GM10266 (cell line): ENCODE measurements at regions not wholly inside any gene's neighbourhood (a gene's known extent, or its start where the extent isn't known, plus 50 kb on each side); places are given as distances from the start of the nearest gene placed in this dataset.

ENCODE experiments used
- DNase-seq: peaks from one replicate; pipeline ENCODE4 v3.0.0; 2012; ENCODE audit errors: extremely low spot score
- TF ChIP-seq, protein P1 (sequence below): IDR thresholded peaks from 2 replicates; pipeline ENCODE4 v1.5.1; 2012; ENCODE audit warnings: mild to moderate bottlenecking, low read depth; ENCODE audit not compliant: control insufficient read depth, insufficient read depth; ENCODE audit errors: missing control alignments

DNA sequence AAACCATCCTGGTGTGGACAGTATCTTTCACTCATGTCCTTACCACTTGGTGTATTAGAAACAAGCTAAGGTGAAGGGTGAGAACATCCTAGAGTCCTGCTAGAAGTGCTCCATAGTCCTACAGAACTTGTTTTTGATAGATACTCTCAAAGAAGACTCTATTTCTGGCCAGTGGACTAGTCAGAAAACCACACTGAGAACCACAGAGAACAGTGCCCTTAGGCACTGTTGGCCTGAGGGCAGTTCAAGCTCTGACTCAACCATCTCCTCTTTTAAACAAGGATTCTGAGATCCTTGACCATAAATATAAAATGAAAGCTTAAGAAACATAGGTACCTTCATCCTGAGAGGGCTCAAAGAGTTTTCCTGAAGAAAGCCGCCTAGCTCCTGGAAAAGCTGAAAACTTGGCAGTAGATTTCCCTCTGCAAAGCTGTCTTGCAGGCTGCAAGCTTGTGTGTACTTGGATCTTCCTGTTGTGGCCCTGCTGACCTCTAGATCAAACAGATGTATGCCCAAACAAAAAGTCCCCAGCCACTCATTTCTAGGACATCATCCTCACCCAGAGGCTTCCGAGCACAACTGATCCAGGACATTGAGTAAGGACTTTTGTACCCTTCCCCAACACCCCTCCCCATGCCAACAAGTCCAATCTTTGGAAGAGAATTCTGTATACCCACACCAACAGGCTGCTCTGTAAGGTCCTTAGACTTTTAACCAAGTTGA lies 111.6 kb upstream of the CXCL13 start:
- no peak for DNase-seq
- TF ChIP-seq, protein P1, sequence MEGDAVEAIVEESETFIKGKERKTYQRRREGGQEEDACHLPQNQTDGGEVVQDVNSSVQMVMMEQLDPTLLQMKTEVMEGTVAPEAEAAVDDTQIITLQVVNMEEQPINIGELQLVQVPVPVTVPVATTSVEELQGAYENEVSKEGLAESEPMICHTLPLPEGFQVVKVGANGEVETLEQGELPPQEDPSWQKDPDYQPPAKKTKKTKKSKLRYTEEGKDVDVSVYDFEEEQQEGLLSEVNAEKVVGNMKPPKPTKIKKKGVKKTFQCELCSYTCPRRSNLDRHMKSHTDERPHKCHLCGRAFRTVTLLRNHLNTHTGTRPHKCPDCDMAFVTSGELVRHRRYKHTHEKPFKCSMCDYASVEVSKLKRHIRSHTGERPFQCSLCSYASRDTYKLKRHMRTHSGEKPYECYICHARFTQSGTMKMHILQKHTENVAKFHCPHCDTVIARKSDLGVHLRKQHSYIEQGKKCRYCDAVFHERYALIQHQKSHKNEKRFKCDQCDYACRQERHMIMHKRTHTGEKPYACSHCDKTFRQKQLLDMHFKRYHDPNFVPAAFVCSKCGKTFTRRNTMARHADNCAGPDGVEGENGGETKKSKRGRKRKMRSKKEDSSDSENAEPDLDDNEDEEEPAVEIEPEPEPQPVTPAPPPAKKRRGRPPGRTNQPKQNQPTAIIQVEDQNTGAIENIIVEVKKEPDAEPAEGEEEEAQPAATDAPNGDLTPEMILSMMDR: no peak

DNA sequence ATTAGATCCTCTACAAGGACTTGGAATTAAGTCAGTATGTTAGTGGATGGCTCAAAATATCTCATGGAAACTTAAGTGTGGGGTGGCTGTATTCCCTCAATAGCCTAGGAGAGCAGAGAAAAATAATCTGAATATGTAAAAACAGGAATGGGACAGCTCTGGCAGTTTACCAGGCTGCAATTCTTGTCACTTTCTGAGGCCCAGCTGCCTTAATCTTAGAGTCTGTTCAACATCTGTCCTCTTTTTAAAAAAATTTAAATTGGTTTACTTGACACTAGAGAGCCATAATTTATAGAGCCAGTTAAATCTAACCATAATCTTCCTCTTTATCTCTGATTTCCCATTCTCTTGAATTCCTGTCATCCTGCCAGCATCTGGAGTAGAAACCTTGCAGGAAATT lies 109.2 kb upstream of the CXCL13 start:
- DNase-seq: no peak
- TF ChIP-seq, protein P1: no peak

- no peak for DNase-seq
Measured at GRCh38 chr4:77500801-77501200, 104.8 kb upstream of the CXCL13 start.

GRCh38 chr4:77501240-77501639 lies 104.4 kb upstream of the CXCL13 start:
- no peak for DNase-seq
- TF ChIP-seq, protein P1: no peak

More at GRCh38 chr4:77500801-77501200, 104.8 kb upstream of the CXCL13 start:
- TF ChIP-seq, protein P1: no peak

DNA sequence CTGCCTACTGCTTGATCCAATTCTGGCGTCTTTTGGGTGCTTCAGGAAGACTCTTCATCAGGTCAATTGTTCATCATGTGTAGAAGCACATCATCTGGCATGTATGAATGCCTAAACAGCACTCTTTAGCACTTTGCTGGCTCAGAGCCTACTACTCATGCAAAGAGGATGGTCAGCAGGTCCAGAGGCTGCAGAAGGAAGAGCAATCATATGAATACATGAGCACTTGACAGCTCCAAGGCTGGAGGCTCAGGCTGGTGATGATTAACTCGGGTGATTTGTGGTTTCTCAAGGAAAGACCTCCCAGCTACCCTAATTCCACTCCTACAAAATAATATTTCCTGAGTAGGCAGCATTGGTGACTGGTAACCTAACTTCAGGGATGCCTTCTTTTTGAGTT lies 103.8 kb upstream of the CXCL13 start:
- DNase-seq: no peak
- TF ChIP-seq, protein P1: no peak

- no peak for DNase-seq
- TF ChIP-seq, protein P1: no peak
Measured at GRCh38 chr4:77504407-77504806, 101.2 kb upstream of the CXCL13 start.

DNA sequence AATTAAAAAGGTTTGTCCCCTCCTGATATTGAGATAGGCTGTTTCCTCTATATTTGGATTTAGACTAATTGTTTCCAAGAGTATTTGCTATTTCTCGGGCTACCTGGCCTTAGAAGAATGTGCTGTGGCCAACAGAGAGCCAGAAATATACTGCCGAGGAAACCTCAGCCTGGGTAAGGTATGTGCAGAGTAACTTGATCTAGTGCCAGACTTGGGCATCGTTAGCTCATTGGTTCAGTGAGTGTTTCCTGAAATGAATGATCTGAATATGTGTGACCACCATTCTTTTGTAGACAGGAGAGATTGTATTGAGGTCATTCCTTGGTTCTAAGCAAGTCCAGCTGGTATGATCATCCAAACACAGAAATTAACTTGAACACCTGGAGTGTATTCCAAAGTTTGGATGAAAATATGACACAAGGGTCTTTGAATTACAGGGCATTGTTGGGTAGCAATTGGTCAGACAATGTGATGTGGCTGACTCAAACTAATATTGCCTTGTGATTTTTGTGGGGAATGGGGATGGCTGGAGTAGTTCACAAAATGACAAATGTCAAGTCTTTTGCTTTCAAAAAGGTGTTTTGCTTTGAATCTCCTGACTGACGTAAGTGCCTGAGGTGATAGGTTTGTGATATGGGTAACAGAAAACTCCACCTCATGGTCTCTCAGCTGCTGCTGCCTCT lies 100.2 kb upstream of the CXCL13 start:
- DNase-seq: no peak
- TF ChIP-seq, protein P1: no peak
